Retina (tissue), 1 donor: ENCODE measurements at regions not wholly inside any gene's neighbourhood (a gene's known extent, or its start where the extent isn't known, plus 50 kb on each side); places are given as distances from the start of the nearest gene placed in this dataset.

Experiments used
- DNase-seq: peaks from one replicate; pipeline ENCODE4 v3.0.0-alpha.2; 2016

DNA sequence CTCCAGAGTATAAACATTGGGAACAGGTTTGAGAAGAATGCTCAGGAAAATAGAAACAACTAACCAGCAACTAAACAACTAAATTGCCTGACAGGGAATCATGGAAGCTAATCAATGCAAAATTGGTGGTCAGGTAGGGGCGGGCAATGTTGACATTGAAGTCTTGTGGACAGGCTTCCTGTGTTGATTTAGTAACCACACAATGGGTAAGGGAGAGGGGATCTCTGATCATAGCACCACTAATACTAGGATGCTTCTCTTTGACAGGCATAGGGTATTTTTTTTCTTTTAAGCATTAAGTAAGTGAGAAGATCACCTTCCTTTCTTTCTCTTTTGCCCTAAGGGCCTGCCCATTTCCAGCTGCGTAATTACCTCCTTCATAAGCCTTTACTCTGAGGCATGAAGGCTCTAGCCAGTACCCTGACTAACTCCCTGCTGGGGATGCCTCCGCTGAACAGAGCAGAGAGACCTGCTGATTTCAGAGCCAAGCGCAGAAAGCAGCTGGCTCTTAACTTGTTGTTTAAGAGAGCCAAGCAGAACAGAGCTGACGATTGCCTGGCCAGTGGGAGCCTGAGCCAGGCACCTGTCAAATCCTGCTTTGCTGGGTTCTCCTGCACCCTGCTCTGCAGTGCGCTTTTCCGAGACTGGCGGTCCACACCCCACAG, 118.7 kb downstream of the BMP2 start:
- peak; percentile 29 for DNase-seq

DNA sequence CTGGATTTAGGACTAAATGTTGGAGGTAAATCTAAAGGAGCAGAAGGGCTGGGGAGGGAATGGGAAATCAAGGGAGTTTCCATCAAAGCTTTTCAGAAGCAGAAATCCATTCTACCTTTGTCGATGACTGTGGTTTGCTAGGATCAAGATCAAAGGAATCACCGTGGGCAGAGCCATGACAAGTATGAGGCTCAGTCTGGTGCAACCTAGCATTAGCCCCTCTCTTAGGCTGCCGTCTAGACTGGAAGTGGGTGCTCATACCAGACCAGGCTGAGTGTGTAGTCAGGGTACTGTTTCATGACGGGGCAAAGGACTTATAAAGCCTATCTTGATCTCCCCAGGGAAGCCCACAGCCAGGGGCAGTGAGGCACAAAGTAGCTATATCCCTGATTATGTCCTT, 120.5 kb downstream of the BMP2 start:
- no peak for DNase-seq

DNA sequence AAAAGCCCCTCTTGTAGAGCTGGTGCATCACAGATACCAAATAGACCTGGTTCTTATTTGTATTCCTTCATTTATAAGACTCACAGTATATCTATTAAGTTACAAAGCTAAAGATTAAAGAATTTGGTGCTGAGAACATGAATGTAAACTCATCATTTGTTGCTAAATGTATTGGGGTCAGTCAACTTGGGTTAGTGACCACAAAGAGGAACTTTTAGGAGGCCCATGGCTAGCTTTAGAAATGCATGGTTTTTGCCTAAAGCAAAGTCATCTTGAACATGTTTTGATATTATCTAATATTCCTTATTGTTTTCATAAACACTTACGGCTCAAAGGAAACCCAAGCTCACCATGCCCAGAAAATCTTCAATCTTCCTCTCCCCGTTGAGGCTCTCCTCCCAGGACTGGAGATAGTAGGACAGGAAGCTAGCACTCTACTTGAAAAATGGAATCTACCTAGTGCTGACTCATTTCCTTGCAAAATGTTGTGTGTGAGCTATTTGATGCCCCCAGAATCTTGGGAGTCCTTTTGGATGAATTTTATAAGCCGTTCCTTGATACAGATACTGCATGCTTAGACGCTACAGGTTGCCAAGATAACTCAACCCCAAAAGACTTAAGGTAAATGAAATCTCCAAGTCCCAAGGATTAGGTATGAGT, 121.4 kb downstream of the BMP2 start:
- no peak for DNase-seq

DNA sequence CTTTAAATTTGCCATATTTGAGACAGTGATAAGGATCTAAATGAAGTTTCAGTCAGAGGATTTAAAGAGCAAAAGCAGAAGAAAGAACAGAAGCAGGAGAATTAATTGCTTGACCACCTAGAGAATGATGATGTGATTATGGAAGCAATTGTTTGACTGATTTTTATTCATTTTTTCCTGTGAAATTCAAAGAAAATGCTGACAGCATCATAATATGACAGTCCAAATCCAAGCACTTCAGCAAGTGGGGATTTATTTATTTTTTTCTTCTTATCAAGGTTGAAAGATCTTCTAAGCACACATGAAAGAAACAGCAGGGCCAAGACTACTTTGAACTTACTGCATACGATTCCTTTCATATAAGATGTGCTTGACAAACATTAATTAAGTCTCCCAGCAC, 125.2 kb downstream of the BMP2 start:
- no peak for DNase-seq

DNA sequence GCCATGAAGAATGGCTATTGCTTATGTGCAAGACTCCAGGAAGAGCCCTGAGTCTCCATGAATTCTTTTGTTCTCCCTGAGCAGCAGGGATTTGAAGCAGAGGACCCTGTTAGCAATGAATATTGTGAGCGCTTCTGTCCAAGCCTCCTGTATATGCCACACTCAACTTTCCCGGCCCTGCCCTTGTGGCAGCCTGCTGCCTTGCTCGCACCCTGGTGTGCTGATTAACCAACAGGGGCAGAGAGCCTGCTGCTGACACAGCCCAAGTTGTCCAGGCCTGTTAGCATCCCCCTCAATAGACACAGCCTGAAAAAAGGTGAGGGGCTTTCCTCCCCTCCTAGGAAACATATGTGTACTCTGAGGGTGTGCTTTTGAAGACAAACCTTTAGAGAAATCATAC, 131.4 kb downstream of the BMP2 start:
- DNase-seq = peak; percentile 34

DNA sequence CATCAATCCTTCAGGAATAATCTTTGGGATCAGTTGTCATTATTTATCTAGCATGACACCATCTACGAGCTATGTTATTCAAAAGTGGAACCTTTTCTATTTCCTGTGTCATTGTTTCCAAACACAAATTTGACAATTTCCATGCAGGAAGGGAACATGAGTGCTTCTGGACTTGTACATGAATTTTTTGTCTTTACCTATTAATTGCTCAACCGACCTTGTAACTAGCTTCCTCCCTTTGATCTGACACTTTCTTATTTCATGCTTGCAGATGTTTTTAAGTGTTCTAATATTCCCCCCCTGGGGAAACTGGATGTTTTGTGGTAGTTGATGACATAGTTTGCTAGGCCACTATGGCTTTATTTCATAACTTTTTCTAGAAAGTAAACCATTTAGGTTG, 139.4 kb downstream of the BMP2 start:
- DNase-seq = no peak

DNA sequence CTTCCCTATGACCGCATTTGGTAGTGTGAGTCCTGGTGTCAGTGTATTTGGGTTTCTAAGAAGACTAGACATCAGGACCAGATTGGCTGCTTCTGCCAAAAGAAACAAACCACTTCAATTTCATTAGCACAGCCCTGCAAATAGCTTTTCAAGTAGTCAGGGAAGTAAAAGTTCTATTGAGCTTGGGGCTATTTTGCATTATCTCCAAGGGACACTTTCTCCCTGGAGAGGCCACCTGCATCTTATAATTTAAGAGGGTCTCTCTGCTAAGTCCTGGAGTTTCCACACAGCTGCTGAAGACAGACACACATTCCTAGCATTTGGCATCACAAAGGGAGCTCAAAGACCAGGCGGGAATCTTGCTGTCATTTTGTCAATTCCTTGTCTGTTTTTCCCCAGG, 141.2 kb downstream of the BMP2 start:
- DNase-seq = no peak

DNA sequence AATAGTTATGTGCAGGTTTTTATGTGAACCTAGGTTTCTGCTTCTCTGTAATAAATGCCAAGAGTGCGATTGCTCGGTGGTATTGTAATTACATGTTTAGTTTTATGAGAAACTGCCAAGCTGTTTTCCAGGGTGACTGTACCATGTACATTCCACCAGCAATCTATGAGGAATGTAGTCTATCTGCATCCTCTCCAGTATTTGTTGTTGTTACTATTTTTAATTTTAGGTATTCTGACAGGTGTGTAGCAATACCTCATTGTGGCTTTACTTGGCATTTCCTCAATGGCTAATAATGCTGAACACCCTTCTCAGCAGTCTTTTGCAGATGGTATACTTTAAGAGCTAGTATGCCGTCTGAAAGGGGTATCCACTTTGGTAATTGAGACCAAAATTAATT, 142.1 kb downstream of the BMP2 start:
- DNase-seq = no peak

DNA sequence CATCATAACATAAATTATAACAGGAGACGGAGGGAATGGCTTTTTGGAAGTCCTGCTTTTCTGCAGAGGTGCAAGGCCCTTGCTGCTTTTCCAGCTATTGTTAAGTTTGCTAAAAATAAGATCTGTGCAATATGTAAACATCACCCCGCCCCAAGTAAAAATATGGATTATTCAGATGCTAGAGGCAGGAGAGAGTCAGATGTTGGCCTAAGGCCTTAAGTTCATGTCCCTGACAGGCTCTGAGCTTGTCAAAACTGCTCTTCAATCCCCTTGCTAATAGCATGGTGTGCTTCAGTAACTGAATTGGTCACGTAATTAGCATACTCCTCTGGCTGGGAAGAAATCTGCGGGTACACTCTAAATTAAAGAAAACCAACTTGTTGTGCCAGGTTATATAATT, 147.5 kb downstream of the BMP2 start:
- DNase-seq = no peak

DNA sequence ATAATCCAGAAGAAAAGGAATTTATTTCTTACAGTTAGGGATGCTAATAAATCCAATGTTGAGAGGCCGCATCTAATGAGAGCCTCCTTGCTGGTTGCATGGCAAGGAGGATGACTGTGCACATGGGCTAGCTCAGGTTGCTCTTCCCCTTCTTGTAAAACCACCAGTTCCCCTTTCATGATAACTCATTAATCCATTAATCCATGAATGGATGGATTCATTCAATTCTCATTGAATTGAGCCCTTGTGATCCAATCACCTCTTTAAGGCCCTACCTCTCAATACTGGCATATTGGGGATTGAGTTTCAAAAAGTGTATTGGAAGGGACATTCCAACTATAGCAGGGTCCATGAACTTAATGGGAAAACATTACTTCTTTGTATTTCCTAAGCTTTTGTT, 149.5 kb downstream of the BMP2 start:
- no peak for DNase-seq

DNA sequence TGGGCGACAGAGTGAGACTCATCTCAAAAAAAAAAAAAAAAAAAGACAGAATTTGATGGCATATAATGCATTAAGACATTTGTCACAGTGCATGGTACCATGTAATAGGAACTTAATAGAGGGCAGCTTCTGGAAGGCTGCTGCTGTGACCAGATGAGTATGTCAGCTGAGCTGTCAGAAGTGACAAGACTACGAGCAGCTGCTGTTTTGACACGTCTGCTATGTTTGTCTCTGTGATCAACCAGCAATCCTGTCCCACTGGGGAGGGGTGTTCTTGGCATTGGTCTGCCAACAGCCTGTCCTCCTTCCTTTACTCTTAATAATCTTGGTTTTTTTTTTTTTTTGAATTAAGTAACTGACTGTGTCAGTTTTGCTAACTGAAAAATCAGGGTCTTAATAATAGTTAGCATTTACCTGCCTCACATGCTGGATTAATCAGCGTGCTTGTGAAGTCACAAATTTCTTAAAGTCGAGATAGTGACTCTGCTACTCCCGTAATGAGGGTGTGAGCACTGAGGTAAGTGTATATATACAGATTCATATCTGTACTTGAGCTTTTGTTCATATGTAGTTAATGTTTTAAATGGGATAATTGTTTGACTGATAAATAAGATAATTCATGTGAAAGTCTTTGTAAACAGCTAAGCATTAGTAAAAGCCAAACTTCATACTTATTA, 152.4 kb downstream of the BMP2 start:
- DNase-seq = peak; percentile 41

DNA sequence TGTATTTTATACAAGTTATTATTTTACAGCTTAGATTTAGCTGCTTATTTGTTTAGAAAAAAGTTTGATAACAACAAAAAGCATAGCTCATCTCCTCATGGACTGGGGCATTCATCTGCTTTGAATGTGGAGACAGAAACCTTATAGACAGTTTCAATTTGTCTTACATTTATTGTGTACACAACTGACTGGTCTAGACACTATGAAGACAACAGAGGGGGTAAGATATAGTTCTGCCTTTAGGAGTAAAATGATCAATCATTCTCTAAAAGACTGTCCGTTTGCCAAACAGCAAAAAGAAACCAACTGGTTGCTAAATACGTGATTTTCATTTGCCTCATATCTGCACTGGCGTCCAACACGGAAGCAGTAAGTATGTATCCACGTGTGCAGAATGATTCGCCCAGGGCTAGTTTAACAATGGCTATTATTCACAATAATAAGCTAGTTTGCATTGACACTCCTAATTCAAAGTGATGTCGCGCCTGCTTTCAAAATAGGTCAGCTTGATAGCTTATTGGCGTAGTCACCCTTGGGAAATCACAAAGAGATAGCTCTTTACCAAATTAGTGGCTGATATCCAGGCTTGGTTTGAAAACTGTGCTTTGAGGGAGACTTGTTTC, 153.6 kb downstream of the BMP2 start:
- peak; percentile 50 for DNase-seq

DNA sequence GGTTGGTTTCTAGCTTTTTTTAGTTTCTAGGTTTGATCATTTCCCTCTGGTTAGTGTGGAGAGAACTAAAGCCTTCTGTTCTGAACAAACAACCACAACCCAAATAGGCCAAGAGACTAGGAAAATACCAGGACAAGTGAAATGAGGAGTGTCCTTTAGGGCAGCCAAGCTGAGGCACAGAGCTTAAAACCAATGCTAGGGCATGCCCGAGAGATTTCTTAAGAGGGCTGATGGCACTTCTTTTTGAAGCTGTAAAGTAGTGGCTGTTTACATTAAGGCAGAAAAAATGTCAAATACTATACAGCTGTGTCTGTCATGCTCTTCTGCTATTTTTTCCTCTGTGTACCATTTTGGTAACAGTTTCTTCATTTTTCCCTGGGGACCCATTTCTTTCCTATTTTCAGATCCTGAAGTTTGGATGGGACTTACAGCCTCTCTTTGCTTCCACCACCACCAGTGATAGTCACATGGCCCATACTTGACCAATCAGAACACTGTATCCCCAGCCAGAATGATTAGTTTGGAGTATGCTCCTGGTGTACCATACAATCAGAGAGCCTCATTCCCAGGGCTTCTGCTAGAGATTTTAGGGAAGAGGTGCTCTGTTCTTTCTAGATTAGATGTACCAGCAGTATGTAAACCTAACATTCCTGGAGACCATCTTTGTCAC, 154.4 kb downstream of the BMP2 start:
- peak; percentile 36 for DNase-seq

DNA sequence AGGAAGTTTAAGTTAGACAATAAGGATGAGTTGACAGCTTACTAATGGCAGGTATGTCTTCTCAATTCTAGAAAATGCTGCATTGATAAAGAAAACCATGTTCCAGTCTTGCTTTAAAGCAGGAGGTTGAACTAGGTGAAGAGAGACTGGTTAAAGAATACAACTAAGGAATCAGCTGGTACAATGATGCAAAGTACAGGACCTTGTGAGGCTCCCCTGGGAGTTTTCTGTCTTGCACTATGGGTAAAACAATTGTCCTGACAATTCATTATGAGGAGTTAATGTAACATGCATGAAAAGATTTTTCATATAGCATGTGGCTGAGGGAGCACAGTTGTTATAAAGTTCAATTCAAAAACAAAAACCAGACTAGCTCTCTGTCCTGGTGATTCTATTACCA, 157.2 kb downstream of the BMP2 start:
- DNase-seq = no peak

DNA sequence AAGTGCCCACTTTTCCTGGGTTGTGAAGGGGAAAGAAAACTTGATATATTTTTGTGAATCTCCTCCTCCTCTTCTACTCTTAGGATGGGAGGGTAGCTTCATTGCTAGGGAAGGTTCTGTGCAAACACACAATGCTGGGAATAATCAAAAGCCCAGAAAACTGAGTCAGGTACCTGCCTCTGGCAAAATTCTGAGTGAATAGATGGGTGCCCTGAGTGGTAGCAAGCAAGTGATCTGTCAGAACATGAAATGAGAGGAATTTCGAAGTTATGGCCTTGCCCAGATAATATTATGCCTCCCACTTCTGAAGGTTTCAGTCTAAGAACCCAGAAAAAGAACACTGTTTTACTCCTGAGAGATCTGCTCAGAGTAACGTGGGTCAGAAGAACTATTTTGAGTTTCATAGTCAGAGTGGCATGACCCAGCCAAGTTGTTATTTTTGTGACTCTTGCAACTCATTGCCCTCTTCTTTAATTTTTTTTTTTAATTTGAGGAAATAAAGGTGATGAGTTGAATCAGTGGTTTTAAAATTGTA, 158.3 kb downstream of the BMP2 start:
- no peak for DNase-seq

DNA sequence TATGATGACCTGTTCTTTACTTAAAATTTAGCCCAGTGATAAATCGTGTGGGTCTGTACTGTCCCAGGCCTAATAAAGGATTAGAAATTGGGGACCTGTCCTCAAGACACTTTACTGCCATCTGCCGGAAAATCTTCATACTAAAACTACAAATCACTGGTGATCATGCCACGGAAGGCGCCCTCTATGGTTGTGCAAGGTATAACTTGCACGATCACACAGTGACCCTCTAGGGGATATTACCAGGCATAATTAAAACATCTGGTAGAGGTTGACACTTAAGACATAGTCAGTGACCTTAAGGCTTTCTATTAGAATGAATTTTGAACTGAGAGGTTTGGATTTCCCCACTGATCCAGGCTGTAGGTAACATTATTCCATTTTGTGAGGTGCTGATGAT, 172.6 kb downstream of the BMP2 start:
- no peak for DNase-seq

DNA sequence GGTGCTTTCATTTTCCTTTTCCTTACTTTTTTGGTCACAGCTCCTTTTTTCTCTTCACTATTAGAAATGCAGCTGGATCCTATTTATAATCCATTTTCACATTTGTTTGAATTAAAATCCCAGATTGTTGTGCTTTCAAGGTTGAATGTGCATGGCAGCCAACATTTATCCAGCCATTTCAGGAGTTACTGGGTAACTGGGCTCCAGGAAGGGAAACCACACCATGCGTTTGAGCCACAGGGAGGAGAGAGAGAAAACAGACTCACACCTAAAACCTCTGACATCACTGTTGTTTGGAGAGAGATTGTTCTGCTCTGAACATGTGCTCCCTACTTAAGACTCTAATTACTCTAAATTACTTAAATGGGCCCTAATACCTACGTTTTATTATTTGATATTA, 173.4 kb downstream of the BMP2 start:
- DNase-seq = no peak

DNA sequence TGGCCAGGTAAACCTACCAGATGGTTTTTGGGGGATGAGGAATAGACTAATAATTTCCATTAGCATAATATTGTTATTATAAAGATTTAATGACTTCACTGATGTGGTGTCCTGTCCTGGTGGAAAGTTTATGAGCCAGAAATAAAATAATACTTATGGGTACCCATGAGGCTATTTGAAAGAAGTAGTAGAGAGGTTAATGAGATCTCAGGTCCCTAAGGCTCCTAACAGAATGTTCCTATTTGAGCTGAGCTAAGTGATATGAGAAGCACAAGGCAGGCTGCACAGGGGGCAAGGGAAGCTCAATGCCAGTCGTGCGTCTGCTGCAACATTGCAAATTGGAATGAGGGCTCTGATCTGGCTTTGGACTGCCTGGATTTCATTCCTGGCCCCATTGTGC, 174.1 kb downstream of the BMP2 start:
- no peak for DNase-seq

DNA sequence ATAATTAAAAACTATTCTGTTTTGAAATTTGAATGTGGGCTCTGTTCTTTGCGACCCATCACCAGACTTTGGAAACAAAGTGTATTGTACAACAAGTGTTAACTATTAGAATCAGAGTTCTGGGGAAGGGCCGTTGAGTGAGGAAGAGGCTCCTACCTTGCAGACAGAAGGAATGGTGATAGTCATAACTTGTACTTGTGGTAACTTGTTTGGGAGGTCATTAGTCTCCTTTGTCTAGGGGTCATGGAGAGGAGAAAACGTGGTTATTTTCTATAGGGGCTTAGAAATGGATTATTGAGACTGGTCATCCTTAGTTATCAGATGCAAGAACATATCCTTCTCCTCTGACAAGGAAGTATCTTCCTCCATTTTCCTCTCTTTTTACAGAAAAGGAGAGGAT, 174.8 kb downstream of the BMP2 start:
- no peak for DNase-seq

DNA sequence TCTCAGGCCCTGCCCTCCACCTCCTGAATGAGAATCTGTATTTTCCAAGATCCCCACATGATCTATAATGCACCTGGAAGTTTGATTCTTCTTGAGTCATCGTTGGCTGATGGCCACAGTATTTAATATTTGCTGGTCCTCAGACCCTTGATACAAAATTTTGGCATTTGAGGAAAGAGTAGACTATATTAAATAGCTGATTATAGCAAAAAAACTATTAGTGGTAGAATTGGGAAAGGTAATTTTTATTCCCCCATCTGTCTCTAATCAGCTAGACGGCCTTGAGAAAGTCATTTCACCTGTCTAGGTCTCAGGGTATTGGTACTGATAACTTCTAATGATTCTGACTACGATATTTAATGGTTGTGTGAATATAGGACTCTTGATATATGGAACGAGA, 176.8 kb downstream of the BMP2 start:
- DNase-seq = no peak

DNA sequence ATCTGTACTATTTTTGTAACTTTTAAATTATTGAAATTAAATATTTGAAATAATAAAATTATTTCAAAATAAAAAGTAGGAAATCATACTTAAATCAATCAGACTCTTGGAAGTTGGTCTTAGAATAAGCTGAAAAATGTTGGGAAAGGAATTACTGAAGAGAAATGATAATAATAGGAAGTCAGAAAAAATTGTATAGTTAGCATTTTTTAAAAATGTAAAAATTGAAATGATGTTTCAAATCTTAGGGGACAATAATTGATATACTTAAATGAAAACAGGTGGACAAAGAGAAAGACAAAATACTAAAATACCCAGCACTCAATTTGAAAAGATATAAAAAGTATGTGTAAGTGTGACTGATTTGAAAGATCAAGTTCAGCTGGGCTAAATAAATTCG, 186.1 kb downstream of the BMP2 start:
- no peak for DNase-seq

DNA sequence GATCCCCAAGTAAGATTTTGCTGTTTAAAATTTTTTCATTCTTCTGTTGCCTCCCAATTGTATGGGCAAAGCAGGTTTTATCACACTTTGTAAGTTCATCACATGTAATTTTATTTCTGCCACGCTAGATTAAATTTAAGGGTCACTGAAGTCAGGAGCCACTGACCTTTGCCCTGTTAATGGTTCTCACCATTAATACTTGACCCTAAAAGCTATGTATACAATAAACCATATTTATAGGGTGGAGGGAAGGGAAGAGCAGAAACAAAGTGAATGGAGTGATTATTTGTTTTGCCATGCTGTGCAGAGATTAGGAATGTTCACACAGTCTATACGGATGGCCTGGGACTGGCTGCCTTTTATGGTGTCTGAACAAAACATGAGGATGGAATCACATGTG, 186.7 kb downstream of the BMP2 start:
- DNase-seq = no peak

DNA sequence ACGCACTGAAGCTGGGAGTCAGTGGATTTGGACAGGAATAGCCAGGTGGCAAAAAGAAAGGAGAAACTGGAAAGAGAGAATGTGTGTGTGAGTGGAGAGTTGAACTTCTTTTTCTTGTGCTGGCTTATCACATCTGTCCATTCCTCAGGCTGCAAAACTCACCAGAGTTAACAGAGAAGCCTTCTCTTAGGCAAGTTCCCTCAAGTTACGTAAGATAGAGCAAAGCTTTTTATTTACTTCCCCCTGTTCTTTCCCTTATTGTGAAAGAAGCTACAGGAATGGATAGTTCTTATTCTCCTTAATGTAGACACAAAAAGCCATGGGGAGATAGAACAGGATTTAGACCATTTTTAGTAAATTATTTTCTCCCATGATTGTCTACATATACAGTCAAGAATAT, 188.6 kb downstream of the BMP2 start:
- DNase-seq = no peak
